ENCODE measurements at regions not wholly inside any gene's neighbourhood (a gene's known extent, or its start where the extent isn't known, plus 50 kb on each side); places are given as distances from the start of the nearest gene placed in this dataset.

GRCh38 chr1:64337475-64337874 is 132.5 kb upstream of the CACHD1 start:
- no peaks in the 10 kb centered on the region for H3K4me1 ChIP-seq
- no peak for TF ChIP-seq CTCF (IDR thresholded peaks at IDR 0.05)
- H3K27me3 ChIP-seq (ENCODE audit: low read depth): no peaks in the 10 kb centered on the region
- no peak overlapping the region for H3K27ac ChIP-seq
- no peaks in the 10 kb centered on the region for H3K36me3 ChIP-seq
- no peaks in the 10 kb centered on the region for H3K9me3 ChIP-seq
- no peak for DNase-seq
- no peak for ATAC-seq
- intact Hi-C loops (cut with DNase I): no loop called here
- H3K4me3 ChIP-seq: no peak overlapping the region

- intact Hi-C loops (cut with DNase I): no loop called here
- no peak for TF ChIP-seq CTCF (IDR thresholded peaks at IDR 0.05)
- no peak overlapping the region for H3K4me3 ChIP-seq
Observed at GRCh38 chr1:64337926-64338325, 132.0 kb upstream of the CACHD1 start.

DNA sequence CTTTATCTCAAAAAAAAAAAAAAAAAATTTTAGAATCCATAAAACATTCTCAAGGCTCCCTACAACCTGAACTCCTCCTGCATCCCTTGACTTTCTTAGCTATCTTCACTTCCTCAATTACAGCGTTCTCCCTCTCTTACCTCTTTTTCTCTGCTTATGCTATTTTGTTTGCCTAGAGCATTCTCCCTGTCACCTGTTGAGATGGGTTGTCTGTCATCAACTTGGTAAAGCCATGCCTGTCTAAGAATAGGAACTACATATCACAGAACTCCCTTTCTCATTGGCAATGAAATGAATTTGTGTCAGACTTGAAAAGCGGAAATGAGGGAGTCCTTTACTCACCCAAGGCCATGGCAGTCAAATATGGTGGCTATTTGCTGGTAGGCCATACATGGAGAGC is 129.6 kb upstream of the CACHD1 start:
- no peaks in the 10 kb centered on the region for H3K9me3 ChIP-seq
- no peak for TF ChIP-seq CTCF (IDR thresholded peaks at IDR 0.05)
- no peak overlapping the region for H3K27ac ChIP-seq
- no peak overlapping the region for H3K4me3 ChIP-seq
- no peaks in the 10 kb centered on the region for H3K4me1 ChIP-seq
- no peaks in the 10 kb centered on the region for H3K36me3 ChIP-seq
- no peak for ATAC-seq
- DNase-seq: no peak
- intact Hi-C loops (cut with DNase I): no loop called here
- H3K27me3 ChIP-seq (ENCODE audit: low read depth): no peaks in the 10 kb centered on the region

More at GRCh38 chr1:64337926-64338325, 132.0 kb upstream of the CACHD1 start:
- Histone ChIP-seq H3K27me3 (ENCODE audit: low read depth) (no peaks in the 10 kb centered on the region), H3K9me3 (no peaks in the 10 kb centered on the region), H3K27ac (no peak overlapping the region), H3K36me3 (no peaks in the 10 kb centered on the region), H3K4me1 (no peaks in the 10 kb centered on the region)
- ATAC-seq (no peak), DNase-seq (no peak)

GRCh38 chr1:64343105-64343822 is 126.7 kb upstream of the CACHD1 start:
- intact Hi-C loops (cut with DNase I): no loop called here

GRCh38 chr1:64343823-64344190 is 126.1 kb upstream of the CACHD1 start:
- TF ChIP-seq CTCF (IDR thresholded peaks at IDR 0.05): no peak
- H3K36me3 ChIP-seq: no peaks in the 10 kb centered on the region
- no peaks in the 10 kb centered on the region for H3K4me1 ChIP-seq
- DNase-seq: no peak
- no peak overlapping the region for H3K27ac ChIP-seq
- no peak overlapping the region for H3K4me3 ChIP-seq
- intact Hi-C loops (cut with DNase I): no loop called here
- no peaks in the 10 kb centered on the region for H3K27me3 ChIP-seq (ENCODE audit: low read depth)
- no peaks in the 10 kb centered on the region for H3K9me3 ChIP-seq
- ATAC-seq: no peak

More at GRCh38 chr1:64343105-64343822, 126.7 kb upstream of the CACHD1 start:
- ATAC-seq (no peak), DNase-seq (no peak)
- no peaks in the 10 kb centered on the region for H3K4me1 ChIP-seq
- H3K27me3 ChIP-seq (ENCODE audit: low read depth): no peaks in the 10 kb centered on the region
- H3K9me3 ChIP-seq: no peaks in the 10 kb centered on the region
- no peak for TF ChIP-seq CTCF (IDR thresholded peaks at IDR 0.05)
- no peak overlapping the region for H3K27ac ChIP-seq
- H3K36me3 ChIP-seq: no peaks in the 10 kb centered on the region
- H3K4me3 ChIP-seq: no peak overlapping the region
